ENCODE measurements at regions not wholly inside any gene's neighbourhood (a gene's known extent, or its start where the extent isn't known, plus 50 kb on each side); places are given as distances from the start of the nearest gene placed in this dataset.

DNA sequence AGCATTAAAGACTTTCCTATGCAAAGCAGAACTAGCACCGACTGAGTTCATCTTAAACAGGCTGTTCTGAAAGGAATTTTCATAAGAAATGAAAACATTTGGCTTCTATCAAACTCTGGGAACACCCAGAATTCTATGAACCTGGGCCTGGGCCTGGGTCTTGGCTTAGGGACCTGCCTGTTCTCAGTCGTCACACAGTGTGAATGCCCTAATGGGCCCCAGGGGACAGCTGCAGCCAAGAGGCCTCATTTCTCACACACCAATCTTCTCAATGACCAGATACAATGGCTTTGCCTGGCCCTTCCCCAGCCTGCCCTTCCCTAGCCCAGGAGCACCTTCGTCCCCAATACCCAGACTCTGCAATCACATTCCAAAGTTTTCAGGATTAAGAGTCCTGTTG lies 234.9 kb upstream of the ARHGAP20 start:
- WGBS (ENCODE audit: insufficient coverage): 100% methylated on average over 1 of the region's 3 CpGs
- Histone ChIP-seq H3K27me3 (replicated peaks in 2 of 5; ENCODE audit: control insufficient read depth in 4 of 5, insufficient read depth in 5 of 5, low read length in 4 of 5) (no peaks in the 10 kb centered on the region), H3K4me3 (ENCODE audit: control insufficient read depth in 1 of 7, extremely low read depth in 1 of 7, insufficient read depth in 4 of 7, low read depth in 2 of 7, low read length in 6 of 7) (no peak overlapping the region), H3K4me1 (ENCODE audit: control extremely low read depth in 1 of 4, control insufficient read depth in 4 of 4, insufficient read depth in 4 of 4, low read length in 3 of 4) (no peaks in the 10 kb centered on the region), H3K27ac (ENCODE audit: insufficient read depth in 1 of 2, low read depth in 1 of 2, low read length in 2 of 2, poor library complexity in 1 of 2, severe bottlenecking in 2 of 2) (no peak overlapping the region), H3K36me3 (ENCODE audit: control insufficient read depth in 4 of 4, insufficient read depth in 4 of 4, low read length in 3 of 4) (no peaks in the 10 kb centered on the region), H3K9me3 (ENCODE audit: control extremely low read depth in 1 of 5, control insufficient read depth in 4 of 5, insufficient read depth in 2 of 5, low read depth in 1 of 5, low read length in 4 of 5) (peaks cover 0 to 3% (median 0%) of the 10 kb centered on the region in 5 experiments)
- ChIA-PET CTCF (no interaction called here), POLR2A (no interaction called here)
- no peak for DNase-seq

- ChIA-PET CTCF (interaction anchor here (2.4 kb wide), 1 partner anchor 11 kb away, joined by 7 read pairs; no protein-coding TSS in a partner anchor), POLR2A (no interaction called here)
- H3K4me1 ChIP-seq (ENCODE audit: control extremely low read depth in 1 of 4, control insufficient read depth in 4 of 4, insufficient read depth in 4 of 4, low read length in 3 of 4): no peaks in the 10 kb centered on the region
- H3K27ac ChIP-seq (ENCODE audit: insufficient read depth in 1 of 2, low read depth in 1 of 2, low read length in 2 of 2, poor library complexity in 1 of 2, severe bottlenecking in 2 of 2): no peak overlapping the region
- no peak for DNase-seq
- no peaks in the 10 kb centered on the region for H3K36me3 ChIP-seq (ENCODE audit: control insufficient read depth in 4 of 4, insufficient read depth in 4 of 4, low read length in 3 of 4)
- H3K9me3 ChIP-seq (ENCODE audit: control extremely low read depth in 1 of 5, control insufficient read depth in 4 of 5, insufficient read depth in 2 of 5, low read depth in 1 of 5, low read length in 4 of 5): no peaks in the 10 kb centered on the region
- 100% methylated on average over 2 of the region's 2 CpGs for WGBS (ENCODE audit: insufficient coverage)
- H3K27me3 ChIP-seq (replicated peaks in 2 of 5; ENCODE audit: control insufficient read depth in 4 of 5, insufficient read depth in 5 of 5, low read length in 4 of 5): no peaks in the 10 kb centered on the region
- H3K4me3 ChIP-seq (ENCODE audit: control insufficient read depth in 1 of 7, extremely low read depth in 1 of 7, insufficient read depth in 4 of 7, low read depth in 2 of 7, low read length in 6 of 7): no peak overlapping the region
These were observed 227.2 kb upstream of the ARHGAP20 start for GRCh38 chr11:110939471-110939870.

DNA sequence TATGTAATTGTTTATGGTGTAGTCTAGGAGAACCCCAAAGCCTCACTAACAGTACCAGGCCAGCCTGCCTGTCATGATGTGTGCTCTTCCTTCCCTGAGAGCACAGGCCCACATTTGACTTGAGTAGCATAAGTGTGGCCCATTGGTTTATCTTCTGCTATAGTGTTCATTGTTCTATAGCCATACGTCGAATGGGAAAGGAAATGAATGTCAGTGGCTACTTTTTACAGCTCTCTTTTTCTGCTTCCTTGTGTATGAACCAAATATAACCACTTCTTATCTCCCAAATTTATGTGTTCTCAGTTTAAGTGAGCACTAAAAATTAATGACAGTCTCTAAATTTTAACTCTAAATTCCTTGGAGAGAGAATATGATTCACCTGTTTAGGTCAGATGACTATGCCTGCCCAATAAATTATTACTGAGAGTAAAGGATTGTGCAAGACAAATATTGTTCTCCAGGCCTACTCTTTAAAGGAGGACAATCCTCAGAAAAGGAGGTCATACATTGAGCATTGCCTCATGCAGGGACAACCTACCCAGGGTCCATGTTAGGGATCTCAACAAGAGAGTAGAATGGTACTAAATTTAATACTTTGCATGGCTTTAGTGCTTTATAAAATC lies 222.9 kb upstream of the ARHGAP20 start:
- POLR2A ChIA-PET: no interaction called here
- CTCF ChIA-PET: no interaction called here
- no peaks in the 10 kb centered on the region for H3K9me3 ChIP-seq (ENCODE audit: control extremely low read depth in 1 of 5, control insufficient read depth in 4 of 5, insufficient read depth in 2 of 5, low read depth in 1 of 5, low read length in 4 of 5)
- H3K27ac ChIP-seq (ENCODE audit: insufficient read depth in 1 of 2, low read depth in 1 of 2, low read length in 2 of 2, poor library complexity in 1 of 2, severe bottlenecking in 2 of 2): no peak overlapping the region
- H3K4me1 ChIP-seq (ENCODE audit: control extremely low read depth in 1 of 4, control insufficient read depth in 4 of 4, insufficient read depth in 4 of 4, low read length in 3 of 4): no peaks in the 10 kb centered on the region
- DNase-seq: no peak
- no peak overlapping the region for H3K4me3 ChIP-seq (ENCODE audit: control insufficient read depth in 1 of 7, extremely low read depth in 1 of 7, insufficient read depth in 4 of 7, low read depth in 2 of 7, low read length in 6 of 7)
- H3K27me3 ChIP-seq (replicated peaks in 2 of 5; ENCODE audit: control insufficient read depth in 4 of 5, insufficient read depth in 5 of 5, low read length in 4 of 5): no peaks in the 10 kb centered on the region
- no peaks in the 10 kb centered on the region for H3K36me3 ChIP-seq (ENCODE audit: control insufficient read depth in 4 of 4, insufficient read depth in 4 of 4, low read length in 3 of 4)
- no CpG with 5 or more reads among the region's 2 CpGs for WGBS (ENCODE audit: insufficient coverage)

- Histone ChIP-seq H3K4me1 (ENCODE audit: control extremely low read depth in 1 of 4, control insufficient read depth in 4 of 4, insufficient read depth in 4 of 4, low read length in 3 of 4) (no peaks in the 10 kb centered on the region), H3K9me3 (ENCODE audit: control extremely low read depth in 1 of 5, control insufficient read depth in 4 of 5, insufficient read depth in 2 of 5, low read depth in 1 of 5, low read length in 4 of 5) (no peaks in the 10 kb centered on the region), H3K36me3 (ENCODE audit: control insufficient read depth in 4 of 4, insufficient read depth in 4 of 4, low read length in 3 of 4) (no peaks in the 10 kb centered on the region), H3K4me3 (ENCODE audit: control insufficient read depth in 1 of 7, extremely low read depth in 1 of 7, insufficient read depth in 4 of 7, low read depth in 2 of 7, low read length in 6 of 7) (no peak overlapping the region), H3K27ac (ENCODE audit: insufficient read depth in 1 of 2, low read depth in 1 of 2, low read length in 2 of 2, poor library complexity in 1 of 2, severe bottlenecking in 2 of 2) (no peak overlapping the region), H3K27me3 (replicated peaks in 2 of 5; ENCODE audit: control insufficient read depth in 4 of 5, insufficient read depth in 5 of 5, low read length in 4 of 5) (no peaks in the 10 kb centered on the region)
- 71% methylated on average over 1 of the region's 1 CpG for WGBS (ENCODE audit: insufficient coverage)
- POLR2A ChIA-PET: no interaction called here
- CTCF ChIA-PET: interaction anchor here (0.6 to 2.1 kb wide), 3 partner anchors 9 to 472 kb away, joined by 3 to 5 read pairs (median 5); no protein-coding TSS in a partner anchor
- no peak for DNase-seq
These were observed 216.9 kb upstream of the ARHGAP20 start for GRCh38 chr11:110929129-110929528.

- WGBS (ENCODE audit: insufficient coverage): 92% methylated on average over 2 of the region's 2 CpGs
- Histone ChIP-seq H3K9me3 (ENCODE audit: control extremely low read depth in 1 of 5, control insufficient read depth in 4 of 5, insufficient read depth in 2 of 5, low read depth in 1 of 5, low read length in 4 of 5) (no peaks in the 10 kb centered on the region), H3K27me3 (replicated peaks in 2 of 5; ENCODE audit: control insufficient read depth in 4 of 5, insufficient read depth in 5 of 5, low read length in 4 of 5) (no peaks in the 10 kb centered on the region), H3K4me3 (ENCODE audit: control insufficient read depth in 1 of 7, extremely low read depth in 1 of 7, insufficient read depth in 4 of 7, low read depth in 2 of 7, low read length in 6 of 7) (no peak overlapping the region), H3K27ac (ENCODE audit: insufficient read depth in 1 of 2, low read depth in 1 of 2, low read length in 2 of 2, poor library complexity in 1 of 2, severe bottlenecking in 2 of 2) (no peak overlapping the region), H3K4me1 (ENCODE audit: control extremely low read depth in 1 of 4, control insufficient read depth in 4 of 4, insufficient read depth in 4 of 4, low read length in 3 of 4) (no peaks in the 10 kb centered on the region), H3K36me3 (ENCODE audit: control insufficient read depth in 4 of 4, insufficient read depth in 4 of 4, low read length in 3 of 4) (no peaks in the 10 kb centered on the region)
- ChIA-PET POLR2A (no interaction called here), CTCF (interaction anchor here (1.4 to 2.1 kb wide), 2 partner anchors 9 to 16 kb away, joined by 3 to 5 read pairs; no protein-coding TSS in a partner anchor)
- no peak for DNase-seq
These were observed 216.2 kb upstream of the ARHGAP20 start for GRCh38 chr11:110928391-110928790.

- Histone ChIP-seq H3K9me3 (ENCODE audit: control extremely low read depth in 1 of 5, control insufficient read depth in 4 of 5, insufficient read depth in 2 of 5, low read depth in 1 of 5, low read length in 4 of 5) (peaks cover 0 to 5% (median under 1%) of the 10 kb centered on the region in 5 experiments), H3K27ac (ENCODE audit: insufficient read depth in 1 of 2, low read depth in 1 of 2, low read length in 2 of 2, poor library complexity in 1 of 2, severe bottlenecking in 2 of 2) (no peak overlapping the region), H3K4me3 (ENCODE audit: control insufficient read depth in 1 of 7, extremely low read depth in 1 of 7, insufficient read depth in 4 of 7, low read depth in 2 of 7, low read length in 6 of 7) (no peak overlapping the region), H3K27me3 (replicated peaks in 2 of 5; ENCODE audit: control insufficient read depth in 4 of 5, insufficient read depth in 5 of 5, low read length in 4 of 5) (no peaks in the 10 kb centered on the region), H3K36me3 (ENCODE audit: control insufficient read depth in 4 of 4, insufficient read depth in 4 of 4, low read length in 3 of 4) (no peaks in the 10 kb centered on the region), H3K4me1 (ENCODE audit: control extremely low read depth in 1 of 4, control insufficient read depth in 4 of 4, insufficient read depth in 4 of 4, low read length in 3 of 4) (peaks cover 5 to 15% (median 5%) of the 10 kb centered on the region in 4 experiments)
- no peak for DNase-seq
- POLR2A ChIA-PET: no interaction called here
- WGBS (ENCODE audit: insufficient coverage): 100% methylated on average over 2 of the region's 3 CpGs
- CTCF ChIA-PET: no interaction called here
These were observed 209.7 kb upstream of the ARHGAP20 start for GRCh38 chr11:110921742-110922521.

GRCh38 chr11:110919241-110919922 lies 207.1 kb upstream of the ARHGAP20 start:
- ChIA-PET CTCF (interaction anchor here (1.3 kb wide), 1 partner anchor 25 kb away, joined by 3 read pairs; no protein-coding TSS in a partner anchor), POLR2A (no interaction called here)
- DNase-seq: peak in 2 of 3 donors; percentile 59 to 65
- Histone ChIP-seq H3K4me3 (ENCODE audit: control insufficient read depth in 1 of 7, extremely low read depth in 1 of 7, insufficient read depth in 4 of 7, low read depth in 2 of 7, low read length in 6 of 7) (peak overlapping the region in 2 of 7 experiments; percentile 9 to 17), H3K27ac (ENCODE audit: insufficient read depth in 1 of 2, low read depth in 1 of 2, low read length in 2 of 2, poor library complexity in 1 of 2, severe bottlenecking in 2 of 2) (no peak overlapping the region), H3K9me3 (ENCODE audit: control extremely low read depth in 1 of 5, control insufficient read depth in 4 of 5, insufficient read depth in 2 of 5, low read depth in 1 of 5, low read length in 4 of 5) (peaks cover 0 to 9% (median 2%) of the 10 kb centered on the region in 5 experiments), H3K4me1 (ENCODE audit: control extremely low read depth in 1 of 4, control insufficient read depth in 4 of 4, insufficient read depth in 4 of 4, low read length in 3 of 4) (peaks cover 5 to 15% (median 5%) of the 10 kb centered on the region in 4 experiments), H3K36me3 (ENCODE audit: control insufficient read depth in 4 of 4, insufficient read depth in 4 of 4, low read length in 3 of 4) (no peaks in the 10 kb centered on the region), H3K27me3 (replicated peaks in 2 of 5; ENCODE audit: control insufficient read depth in 4 of 5, insufficient read depth in 5 of 5, low read length in 4 of 5) (no peaks in the 10 kb centered on the region)
- 10% methylated on average over 3 of the region's 4 CpGs for WGBS (ENCODE audit: insufficient coverage)
